DND-41 (cell line): ENCODE measurements at regions not wholly inside any gene's neighbourhood (a gene's known extent, or its start where the extent isn't known, plus 50 kb on each side); places are given as distances from the start of the nearest gene placed in this dataset.

ENCODE experiments used
- EZH2 ChIP-seq: IDR thresholded peaks from 3 replicates; pipeline ENCODE4 v1.6.1; 2012; ENCODE audit warnings: borderline replicate concordance, low read depth, mild to moderate bottlenecking, moderate library complexity, low read length, inconsistent platforms; ENCODE audit not compliant: severe bottlenecking
- TF ChIP-seq, protein P1 (sequence below): IDR thresholded peaks from 2 replicates; pipeline ENCODE4 v1.5.1; 2012; ENCODE audit warnings: borderline replicate concordance, low read length, moderate library complexity, mild to moderate bottlenecking; ENCODE audit not compliant: poor library complexity, severe bottlenecking; ENCODE audit errors: extremely low read depth

- TF ChIP-seq, protein P1, sequence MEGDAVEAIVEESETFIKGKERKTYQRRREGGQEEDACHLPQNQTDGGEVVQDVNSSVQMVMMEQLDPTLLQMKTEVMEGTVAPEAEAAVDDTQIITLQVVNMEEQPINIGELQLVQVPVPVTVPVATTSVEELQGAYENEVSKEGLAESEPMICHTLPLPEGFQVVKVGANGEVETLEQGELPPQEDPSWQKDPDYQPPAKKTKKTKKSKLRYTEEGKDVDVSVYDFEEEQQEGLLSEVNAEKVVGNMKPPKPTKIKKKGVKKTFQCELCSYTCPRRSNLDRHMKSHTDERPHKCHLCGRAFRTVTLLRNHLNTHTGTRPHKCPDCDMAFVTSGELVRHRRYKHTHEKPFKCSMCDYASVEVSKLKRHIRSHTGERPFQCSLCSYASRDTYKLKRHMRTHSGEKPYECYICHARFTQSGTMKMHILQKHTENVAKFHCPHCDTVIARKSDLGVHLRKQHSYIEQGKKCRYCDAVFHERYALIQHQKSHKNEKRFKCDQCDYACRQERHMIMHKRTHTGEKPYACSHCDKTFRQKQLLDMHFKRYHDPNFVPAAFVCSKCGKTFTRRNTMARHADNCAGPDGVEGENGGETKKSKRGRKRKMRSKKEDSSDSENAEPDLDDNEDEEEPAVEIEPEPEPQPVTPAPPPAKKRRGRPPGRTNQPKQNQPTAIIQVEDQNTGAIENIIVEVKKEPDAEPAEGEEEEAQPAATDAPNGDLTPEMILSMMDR: no peak
- no peak for TF ChIP-seq EZH2
Observed at GRCh38 chr22:48923996-48924395, 903.7 kb downstream of the BRD1 start.
